ENCODE measurements at regions not wholly inside any gene's neighbourhood (a gene's known extent, or its start where the extent isn't known, plus 50 kb on each side); places are given as distances from the start of the nearest gene placed in this dataset.
A peak's percentile ranks its signal among the peaks of the same experiment; 100 is the strongest.

DNA sequence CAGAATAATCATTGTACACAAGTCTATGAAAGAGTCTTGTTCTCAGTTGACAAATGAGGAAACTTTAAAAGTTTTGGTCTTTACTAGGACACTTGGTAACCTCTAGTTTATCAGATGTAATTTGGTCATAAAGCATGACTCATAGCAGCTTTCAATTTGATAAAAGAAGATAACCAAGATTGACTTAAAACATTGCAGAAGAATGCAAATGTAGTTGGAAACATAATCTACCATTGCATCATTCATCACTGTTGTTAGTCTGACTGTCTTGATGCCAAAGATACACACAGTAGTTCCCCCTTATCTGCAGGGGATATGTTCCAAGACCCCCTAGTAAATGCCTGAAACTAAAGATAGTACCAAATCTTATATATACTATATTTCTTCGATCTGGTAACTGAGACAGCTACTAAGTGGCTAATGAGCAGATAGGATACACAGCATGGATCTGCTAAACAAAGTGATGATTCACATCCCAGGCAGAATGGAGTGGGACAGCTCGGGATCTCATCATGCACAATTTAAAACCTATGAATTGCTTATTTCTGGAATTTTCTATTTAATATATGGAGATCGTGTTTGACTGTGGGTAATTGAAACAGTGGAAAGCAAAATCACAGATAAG lies 131.4 kb upstream of the CCDC68 start:
- H3K4me3 ChIP-seq (replicated peaks; ENCODE audit: insufficient read depth, low read length): no peak overlapping the region
- TF ChIP-seq SPI1 (IDR thresholded peaks at IDR 0.05; ENCODE audit: borderline replicate concordance, low read depth) (no peak), GABPA (IDR thresholded peaks at IDR 0.05; ENCODE audit: low read depth) (no peak), POLR2AphosphoS5 (IDR thresholded peaks at IDR 0.05; ENCODE audit: low read depth) (no peak)
- TF ChIP-seq, protein P1, sequence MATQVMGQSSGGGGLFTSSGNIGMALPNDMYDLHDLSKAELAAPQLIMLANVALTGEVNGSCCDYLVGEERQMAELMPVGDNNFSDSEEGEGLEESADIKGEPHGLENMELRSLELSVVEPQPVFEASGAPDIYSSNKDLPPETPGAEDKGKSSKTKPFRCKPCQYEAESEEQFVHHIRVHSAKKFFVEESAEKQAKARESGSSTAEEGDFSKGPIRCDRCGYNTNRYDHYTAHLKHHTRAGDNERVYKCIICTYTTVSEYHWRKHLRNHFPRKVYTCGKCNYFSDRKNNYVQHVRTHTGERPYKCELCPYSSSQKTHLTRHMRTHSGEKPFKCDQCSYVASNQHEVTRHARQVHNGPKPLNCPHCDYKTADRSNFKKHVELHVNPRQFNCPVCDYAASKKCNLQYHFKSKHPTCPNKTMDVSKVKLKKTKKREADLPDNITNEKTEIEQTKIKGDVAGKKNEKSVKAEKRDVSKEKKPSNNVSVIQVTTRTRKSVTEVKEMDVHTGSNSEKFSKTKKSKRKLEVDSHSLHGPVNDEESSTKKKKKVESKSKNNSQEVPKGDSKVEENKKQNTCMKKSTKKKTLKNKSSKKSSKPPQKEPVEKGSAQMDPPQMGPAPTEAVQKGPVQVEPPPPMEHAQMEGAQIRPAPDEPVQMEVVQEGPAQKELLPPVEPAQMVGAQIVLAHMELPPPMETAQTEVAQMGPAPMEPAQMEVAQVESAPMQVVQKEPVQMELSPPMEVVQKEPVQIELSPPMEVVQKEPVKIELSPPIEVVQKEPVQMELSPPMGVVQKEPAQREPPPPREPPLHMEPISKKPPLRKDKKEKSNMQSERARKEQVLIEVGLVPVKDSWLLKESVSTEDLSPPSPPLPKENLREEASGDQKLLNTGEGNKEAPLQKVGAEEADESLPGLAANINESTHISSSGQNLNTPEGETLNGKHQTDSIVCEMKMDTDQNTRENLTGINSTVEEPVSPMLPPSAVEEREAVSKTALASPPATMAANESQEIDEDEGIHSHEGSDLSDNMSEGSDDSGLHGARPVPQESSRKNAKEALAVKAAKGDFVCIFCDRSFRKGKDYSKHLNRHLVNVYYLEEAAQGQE (IDR thresholded peaks at IDR 0.05; ENCODE audit: insufficient replicate concordance, low read depth): no peak
- TF ChIP-seq, protein P2, sequence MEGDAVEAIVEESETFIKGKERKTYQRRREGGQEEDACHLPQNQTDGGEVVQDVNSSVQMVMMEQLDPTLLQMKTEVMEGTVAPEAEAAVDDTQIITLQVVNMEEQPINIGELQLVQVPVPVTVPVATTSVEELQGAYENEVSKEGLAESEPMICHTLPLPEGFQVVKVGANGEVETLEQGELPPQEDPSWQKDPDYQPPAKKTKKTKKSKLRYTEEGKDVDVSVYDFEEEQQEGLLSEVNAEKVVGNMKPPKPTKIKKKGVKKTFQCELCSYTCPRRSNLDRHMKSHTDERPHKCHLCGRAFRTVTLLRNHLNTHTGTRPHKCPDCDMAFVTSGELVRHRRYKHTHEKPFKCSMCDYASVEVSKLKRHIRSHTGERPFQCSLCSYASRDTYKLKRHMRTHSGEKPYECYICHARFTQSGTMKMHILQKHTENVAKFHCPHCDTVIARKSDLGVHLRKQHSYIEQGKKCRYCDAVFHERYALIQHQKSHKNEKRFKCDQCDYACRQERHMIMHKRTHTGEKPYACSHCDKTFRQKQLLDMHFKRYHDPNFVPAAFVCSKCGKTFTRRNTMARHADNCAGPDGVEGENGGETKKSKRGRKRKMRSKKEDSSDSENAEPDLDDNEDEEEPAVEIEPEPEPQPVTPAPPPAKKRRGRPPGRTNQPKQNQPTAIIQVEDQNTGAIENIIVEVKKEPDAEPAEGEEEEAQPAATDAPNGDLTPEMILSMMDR (IDR thresholded peaks at IDR 0.05; ENCODE audit: insufficient read depth, low read length): no peak
- no peak overlapping the region for H3K27ac ChIP-seq (replicated peaks)

DNA sequence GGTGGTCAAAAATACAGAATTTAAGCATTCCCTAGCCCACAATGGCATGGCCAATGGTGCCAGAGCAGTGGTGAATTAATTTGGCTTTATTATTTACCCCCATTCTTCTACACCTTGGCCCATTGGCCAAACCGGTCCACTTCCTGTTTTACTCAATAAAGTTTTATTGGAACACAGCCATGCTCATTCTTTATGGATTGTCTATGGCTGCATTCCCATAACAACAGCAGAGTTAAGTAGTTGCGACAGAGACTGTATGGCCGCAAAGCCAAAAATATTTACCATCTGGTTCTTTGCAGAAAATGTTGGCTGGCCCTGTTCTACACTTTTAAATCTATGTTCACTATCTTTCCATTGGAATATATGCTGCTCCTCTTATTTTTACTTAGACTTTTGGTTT lies 130.3 kb upstream of the CCDC68 start:
- Histone ChIP-seq H3K27ac (replicated peaks) (no peak overlapping the region), H3K27me3 (ENCODE audit: insufficient read depth, poor library complexity, severe bottlenecking) (no peaks in the 10 kb centered on the region), H3K4me3 (replicated peaks; ENCODE audit: insufficient read depth, low read length) (no peak overlapping the region)
- DNase-seq (ENCODE audit: low read depth in 1 of 2, low spot score in 1 of 2): no peak
- TF ChIP-seq GABPA (IDR thresholded peaks at IDR 0.05; ENCODE audit: low read depth) (no peak), SPI1 (IDR thresholded peaks at IDR 0.05; ENCODE audit: borderline replicate concordance, low read depth) (peak; percentile 54; the same call in 1 of the 2 replicates)

More for the DNA sequence above, 131.4 kb upstream of the CCDC68 start:
- DNase-seq (ENCODE audit: low read depth in 1 of 2, low spot score in 1 of 2): no peak
- no peaks in the 10 kb centered on the region for H3K27me3 ChIP-seq (ENCODE audit: insufficient read depth, poor library complexity, severe bottlenecking)

DNA sequence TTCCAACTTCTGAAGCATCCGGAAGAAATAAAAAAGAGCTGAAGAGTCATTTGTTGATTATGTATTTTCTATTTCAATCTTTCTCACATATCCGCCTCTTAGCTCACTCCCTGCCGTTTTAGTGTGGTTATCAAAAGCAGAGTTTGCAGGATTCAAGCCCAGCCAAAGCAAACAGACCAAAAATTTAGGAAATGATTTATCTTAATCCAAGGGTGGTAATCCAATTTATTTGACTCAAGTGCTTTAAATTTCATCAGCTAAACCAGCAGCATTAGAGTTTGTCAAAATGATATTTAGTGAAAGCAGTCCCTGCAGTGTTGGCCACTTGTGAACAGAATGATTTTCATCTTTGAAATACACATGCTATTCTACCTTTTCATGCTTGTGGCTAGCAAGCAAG lies 129.3 kb upstream of the CCDC68 start:
- TF ChIP-seq, protein P1 (IDR thresholded peaks at IDR 0.05; ENCODE audit: insufficient replicate concordance, low read depth): no peak
- TF ChIP-seq GABPA (IDR thresholded peaks at IDR 0.05; ENCODE audit: low read depth) (no peak), POLR2AphosphoS5 (IDR thresholded peaks at IDR 0.05; ENCODE audit: low read depth) (no peak)
- Histone ChIP-seq H3K27me3 (ENCODE audit: insufficient read depth, poor library complexity, severe bottlenecking) (no peaks in the 10 kb centered on the region), H3K4me3 (replicated peaks; ENCODE audit: insufficient read depth, low read length) (no peak overlapping the region), H3K27ac (replicated peaks) (no peak overlapping the region)
- DNase-seq (ENCODE audit: low read depth in 1 of 2, low spot score in 1 of 2): no peak

DNA sequence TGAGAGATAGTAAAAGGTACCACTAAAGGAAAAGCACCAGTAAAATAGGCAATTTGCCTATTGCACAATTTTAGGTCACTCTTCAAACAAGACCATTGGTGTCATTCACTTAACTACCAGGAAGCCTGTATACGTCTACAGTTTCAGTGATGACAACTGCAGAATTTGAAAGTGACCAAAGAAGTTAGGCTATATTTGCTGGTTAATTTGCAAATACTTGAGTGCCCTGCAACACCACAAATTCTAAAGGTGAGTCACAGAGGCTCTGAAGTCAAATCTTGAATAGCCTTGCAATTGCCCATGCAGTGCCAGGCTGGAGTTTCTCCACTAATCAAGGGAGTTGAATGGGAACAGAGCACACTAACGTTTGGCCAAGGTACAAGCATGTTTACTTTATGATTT lies 128.7 kb upstream of the CCDC68 start:
- TF ChIP-seq SPI1 (IDR thresholded peaks at IDR 0.05; ENCODE audit: borderline replicate concordance, low read depth) (no peak), GABPA (IDR thresholded peaks at IDR 0.05; ENCODE audit: low read depth) (no peak), POLR2AphosphoS5 (IDR thresholded peaks at IDR 0.05; ENCODE audit: low read depth) (no peak)
- TF ChIP-seq, protein P2 (IDR thresholded peaks at IDR 0.05; ENCODE audit: insufficient read depth, low read length): no peak
- TF ChIP-seq, protein P1 (IDR thresholded peaks at IDR 0.05; ENCODE audit: insufficient replicate concordance, low read depth): no peak
- no peaks in the 10 kb centered on the region for H3K27me3 ChIP-seq (ENCODE audit: insufficient read depth, poor library complexity, severe bottlenecking)
- no peak for DNase-seq (ENCODE audit: low read depth in 1 of 2, low spot score in 1 of 2)

More for the DNA sequence above, 128.7 kb upstream of the CCDC68 start:
- Histone ChIP-seq H3K4me3 (replicated peaks; ENCODE audit: insufficient read depth, low read length) (no peak overlapping the region), H3K27ac (replicated peaks) (no peak overlapping the region)
